Natural killer cell (primary cell): ENCODE measurements at regions not wholly inside any gene's neighbourhood (a gene's known extent, or its start where the extent isn't known, plus 50 kb on each side); places are given as distances from the start of the nearest gene placed in this dataset.

Experiments
- ATAC-seq, 3 donors: fragments of 150-1000 bp in 2 of 3; fragments of 200-7000 bp in 1 of 3; cut with Tn5 transposase; 1 replicate in 1 of 3; 2 replicates in 2 of 3; pipeline ENCODE4 v1.10.0; 2021; ENCODE audit warnings: mild to moderate bottlenecking in 2 of 3, moderate library complexity in 2 of 3
- DNase-seq, 2 donors: peaks; one replicate each; pipeline versions ENCODE4 v3.0.0 to v3.0.0-alpha.2; 2013 to 2021; ENCODE audit warnings: mixed read lengths in 1 of 2
- H3K27ac ChIP-seq: one replicate; pipeline ENCODE4 v1.5.1; 2013; ENCODE audit warnings: mild to moderate bottlenecking, low read length
- H3K27me3 ChIP-seq: one replicate; pipeline ENCODE4 v1.6.1; 2013; ENCODE audit warnings: low read length; ENCODE audit not compliant: control insufficient read depth, insufficient read depth
- H3K36me3 ChIP-seq: one replicate; pipeline ENCODE4 v1.6.1; 2013; ENCODE audit warnings: low read length; ENCODE audit not compliant: control insufficient read depth, insufficient read depth
- H3K4me1 ChIP-seq: one replicate; pipeline ENCODE4 v1.6.1; 2013; ENCODE audit warnings: low read length; ENCODE audit not compliant: control insufficient read depth, insufficient read depth
- H3K4me3 ChIP-seq: one replicate; pipeline ENCODE4 v1.5.1; 2013; ENCODE audit warnings: low read length
- H3K9me3 ChIP-seq: one replicate; pipeline ENCODE4 v1.6.1; 2013; ENCODE audit warnings: low read length; ENCODE audit not compliant: control insufficient read depth, insufficient read depth
- H3K27ac Mint-ChIP-seq, 2 donors: one replicate each; pipeline ENCODE4 v1.8.0; 2022; ENCODE audit warnings: mild to moderate bottlenecking in 2 of 2, mixed read lengths in 2 of 2, moderate library complexity in 1 of 2
- H3K27me3 Mint-ChIP-seq, 2 donors: one replicate each; pipeline ENCODE4 v1.8.0; 2022; ENCODE audit warnings: low read depth in 2 of 2, mixed read lengths in 2 of 2
- H3K36me3 Mint-ChIP-seq: one replicate; pipeline ENCODE4 v1.8.0; 2022; ENCODE audit warnings: mixed read lengths
- H3K4me1 Mint-ChIP-seq, 2 donors: one replicate each; pipeline ENCODE4 v1.8.0; 2022; ENCODE audit warnings: mixed read lengths in 2 of 2
- H3K4me3 Mint-ChIP-seq: one replicate; pipeline ENCODE4 v1.8.0; 2022; ENCODE audit warnings: mild to moderate bottlenecking, moderate library complexity, mixed read lengths
- H3K9me3 Mint-ChIP-seq, 2 donors: one replicate each; pipeline ENCODE4 v1.8.0; 2022; ENCODE audit warnings: mixed read lengths in 2 of 2
- CTCF ChIP-seq: fragments of 200-600 bp; IDR thresholded peaks from one replicate; pipeline ENCODE4 v1.8.0; 2022; ENCODE audit warnings: antibody characterized with exemption
- WGBS: methylation state at CpG from one replicate; pipeline ENCODE4 v1.1.7; 2013; ENCODE audit warnings: missing lambda C conversion rate; ENCODE audit not compliant: insufficient coverage; 5-methylcytosine and 5-hydroxymethylcytosine counted together
- intact Hi-C: fragments of 100-400 bp; cut with micrococcal nuclease; formaldehyde crosslinking; loops from one replicate; pipeline ENCODE4 v1.14.2; 2022

GRCh38 chr1:164480285-164480907 is 78.6 kb upstream of the PBX1 start:
- Histone ChIP-seq H3K9me3 (no peaks in the 10 kb centered on the region), H3K36me3 (no peaks in the 10 kb centered on the region), H3K27ac (no peak overlapping the region), H3K4me3 (no peak overlapping the region), H3K4me1 (no peaks in the 10 kb centered on the region), H3K27me3 (no peaks in the 10 kb centered on the region)
- no peak overlapping the region for H3K4me3 Mint-ChIP-seq
- H3K27ac Mint-ChIP-seq: no peak overlapping the region
- no peaks in the 10 kb centered on the region for H3K9me3 Mint-ChIP-seq
- peaks cover 6 to 11% of the 10 kb centered on the region in 2 donors for H3K27me3 Mint-ChIP-seq
- no peak for TF ChIP-seq CTCF
- DNase-seq: no peak
- intact Hi-C loops: no loop called here
- no peaks in the 10 kb centered on the region for H3K36me3 Mint-ChIP-seq
- H3K4me1 Mint-ChIP-seq: no peaks in the 10 kb centered on the region
- 90% methylated on average over 1 of the region's 1 CpG for WGBS
- ATAC-seq: no peak

- peaks cover 0 to 3% of the 10 kb centered on the region in 2 donors for H3K27me3 Mint-ChIP-seq
These were observed 63.1 kb upstream of the PBX1 start for GRCh38 chr1:164495905-164496304.

GRCh38 chr1:164498792-164499191 is 60.2 kb upstream of the PBX1 start:
- DNase-seq (no peak), ATAC-seq (no peak)
- Histone ChIP-seq H3K27me3 (no peaks in the 10 kb centered on the region), H3K4me1 (no peaks in the 10 kb centered on the region), H3K27ac (no peak overlapping the region), H3K36me3 (no peaks in the 10 kb centered on the region), H3K9me3 (no peaks in the 10 kb centered on the region), H3K4me3 (no peak overlapping the region)
- Mint-ChIP-seq H3K4me1 (no peaks in the 10 kb centered on the region), H3K27me3 (peaks cover 0 to 3% of the 10 kb centered on the region in 2 donors), H3K9me3 (peaks cover 4 to 9% of the 10 kb centered on the region in 2 donors), H3K36me3 (no peaks in the 10 kb centered on the region), H3K27ac (no peak overlapping the region), H3K4me3 (no peak overlapping the region)
- intact Hi-C loops: no loop called here
- TF ChIP-seq CTCF: no peak
- WGBS: 80% methylated on average over 1 of the region's 2 CpGs

More at GRCh38 chr1:164495905-164496304, 63.1 kb upstream of the PBX1 start:
- no peak for DNase-seq
- Mint-ChIP-seq H3K4me3 (no peak overlapping the region), H3K4me1 (no peaks in the 10 kb centered on the region), H3K36me3 (no peaks in the 10 kb centered on the region), H3K9me3 (peaks cover 0 to 2% of the 10 kb centered on the region in 2 donors), H3K27ac (no peak overlapping the region)
- no peak overlapping the region for H3K4me3 ChIP-seq
- no peaks in the 10 kb centered on the region for H3K9me3 ChIP-seq
- H3K4me1 ChIP-seq: no peaks in the 10 kb centered on the region
- no peaks in the 10 kb centered on the region for H3K36me3 ChIP-seq
- WGBS: 94% methylated on average over 3 of the region's 3 CpGs
- no peaks in the 10 kb centered on the region for H3K27me3 ChIP-seq
- ATAC-seq: no peak
- no peak for TF ChIP-seq CTCF
- intact Hi-C loops: no loop called here
- no peak overlapping the region for H3K27ac ChIP-seq

GRCh38 chr1:164504749-164505148 is 54.2 kb upstream of the PBX1 start:
- peaks cover 2 to 9% of the 10 kb centered on the region in 2 donors for H3K9me3 Mint-ChIP-seq
- no peak overlapping the region for H3K4me3 Mint-ChIP-seq
- no peak for TF ChIP-seq CTCF
- H3K27me3 Mint-ChIP-seq: peaks cover 0 to 3% of the 10 kb centered on the region in 2 donors
- no CpG with 5 or more reads among the region's 1 CpG for WGBS
- ATAC-seq (no peak), DNase-seq (no peak)
- no peaks in the 10 kb centered on the region for H3K9me3 ChIP-seq
- no peaks in the 10 kb centered on the region for H3K36me3 ChIP-seq
- no peaks in the 10 kb centered on the region for H3K4me1 Mint-ChIP-seq
- H3K4me3 ChIP-seq: no peak overlapping the region
- no peaks in the 10 kb centered on the region for H3K27me3 ChIP-seq
- H3K4me1 ChIP-seq: no peaks in the 10 kb centered on the region
- no peak overlapping the region for H3K27ac Mint-ChIP-seq
- intact Hi-C loops: no loop called here
- no peaks in the 10 kb centered on the region for H3K36me3 Mint-ChIP-seq
- H3K27ac ChIP-seq: no peak overlapping the region
